NCI-H187 (cell line): ENCODE measurements at regions not wholly inside any gene's neighbourhood (a gene's known extent, or its start where the extent isn't known, plus 50 kb on each side); places are given as distances from the start of the nearest gene placed in this dataset.
A peak's percentile ranks its signal among the peaks of the same experiment; 100 is the strongest.
"Not testable (repeated sequence)": the region's sequence is repeated elsewhere in the genome, so short reads cannot be mapped to it uniquely, and the experiment has no call there.

Source experiments
- DNase-seq, 2 experiments: peaks; one replicate each; lab custom pipeline; 2025; lab: John Stamatoyannopoulos, UW

DNA sequence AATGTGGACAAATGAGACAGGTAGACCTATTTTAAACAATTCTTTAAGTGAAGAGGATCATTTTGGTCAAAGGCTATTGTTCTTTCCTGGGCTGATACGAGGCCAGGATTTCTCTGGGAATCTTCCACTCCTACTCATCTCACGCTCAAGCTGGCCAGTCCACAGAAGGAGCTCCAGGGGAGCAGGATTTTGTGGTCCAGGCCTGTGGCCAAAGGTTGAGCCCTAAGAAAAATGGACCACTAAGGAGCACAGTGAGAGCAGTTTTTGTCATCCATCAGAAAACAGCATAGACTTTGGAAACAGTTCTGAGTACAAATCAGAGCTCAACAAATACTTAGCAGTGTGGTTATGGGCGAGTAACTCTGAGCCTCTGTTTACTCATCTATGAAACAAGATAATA lies 260.2 kb upstream of the RUNX1 start:
- DNase-seq: no peak

DNA sequence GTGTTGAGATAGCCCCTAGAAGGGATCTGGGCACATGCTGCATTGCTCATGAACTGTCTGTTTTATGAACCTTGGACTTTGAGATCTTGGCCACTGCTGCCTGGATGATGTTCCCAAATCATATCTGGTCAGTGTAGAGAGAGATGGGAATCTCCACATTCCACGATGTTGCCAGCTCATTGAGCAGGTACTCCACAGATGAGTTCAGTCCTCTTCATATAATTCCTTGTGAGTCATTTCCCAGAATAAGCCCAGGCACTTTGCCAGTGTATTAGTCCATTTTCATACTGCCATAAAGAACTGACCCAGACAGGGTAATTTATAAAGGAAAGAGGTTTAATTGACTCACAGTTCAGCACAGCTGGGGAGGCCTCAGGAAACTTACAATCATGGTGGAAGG lies 254.0 kb upstream of the RUNX1 start:
- no peak for DNase-seq

DNA sequence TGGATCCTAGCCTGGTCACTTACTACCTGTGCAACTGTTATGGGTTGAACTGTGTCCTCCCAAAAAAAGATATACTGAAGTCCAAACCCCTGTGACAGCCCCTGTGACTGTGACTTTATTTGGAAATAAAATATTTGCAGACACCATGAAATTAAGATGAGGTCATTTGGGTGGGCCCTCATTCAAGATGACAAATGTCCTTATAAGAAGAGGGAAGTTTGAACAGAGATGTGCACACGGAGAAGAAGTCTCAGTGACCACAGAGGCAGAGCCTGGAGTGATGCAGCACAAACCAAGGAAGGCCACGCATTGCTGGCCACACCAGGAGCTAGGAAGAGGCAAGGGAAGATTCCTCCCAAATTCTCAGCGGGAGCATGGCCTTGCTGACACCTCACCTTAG lies 249.7 kb upstream of the RUNX1 start:
- no peak for DNase-seq

DNA sequence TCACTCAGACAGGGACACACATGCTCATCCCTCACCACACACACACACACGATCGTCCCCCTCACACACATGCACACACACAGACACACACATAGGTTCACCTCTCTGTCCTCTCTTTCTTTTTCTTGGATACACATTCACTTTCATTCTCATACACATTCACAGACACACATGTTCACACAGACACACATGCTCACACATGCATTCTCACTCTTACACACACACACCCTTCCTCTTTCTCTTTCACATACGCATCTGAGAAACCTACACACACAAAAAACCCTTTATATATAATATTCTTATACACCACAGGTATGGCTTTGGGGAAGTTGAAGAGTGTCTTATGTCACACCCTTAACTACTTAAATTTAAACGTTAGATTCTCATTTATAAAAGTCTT lies 248.6 kb upstream of the RUNX1 start:
- no peak for DNase-seq

DNA sequence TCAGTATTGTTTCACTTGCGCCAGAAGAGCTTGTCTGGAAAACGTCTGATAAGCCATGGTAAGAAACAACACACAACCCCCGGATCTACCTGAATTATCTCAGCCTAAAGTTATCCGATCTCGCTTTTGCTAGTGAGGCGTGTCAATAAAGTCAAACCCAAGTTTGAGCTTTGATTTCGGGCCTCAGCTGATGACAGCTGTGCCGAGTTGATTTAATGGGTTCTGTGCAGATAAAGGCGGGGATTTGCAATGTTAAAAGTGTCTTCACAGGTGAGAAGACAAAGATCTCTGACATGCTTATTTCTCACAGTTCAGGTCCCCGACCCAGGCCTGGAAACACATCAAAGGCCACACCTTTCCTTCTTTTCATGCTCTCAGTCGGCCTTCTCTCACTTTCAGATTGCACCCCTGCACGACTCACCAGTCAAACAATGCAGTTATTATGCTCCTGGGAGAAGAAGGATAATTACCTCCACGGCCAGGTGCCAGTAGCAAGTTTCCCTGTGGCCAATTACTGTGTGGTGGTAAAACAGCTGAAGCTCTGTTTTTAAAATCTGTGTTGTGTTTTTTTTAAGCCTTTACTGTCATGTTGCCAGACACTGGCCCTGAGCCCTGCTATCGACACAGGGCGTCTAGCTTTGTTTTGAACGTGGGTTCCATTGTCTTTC lies 245.3 kb upstream of the RUNX1 start:
- peak; percentile 65 to 79 for DNase-seq

DNA sequence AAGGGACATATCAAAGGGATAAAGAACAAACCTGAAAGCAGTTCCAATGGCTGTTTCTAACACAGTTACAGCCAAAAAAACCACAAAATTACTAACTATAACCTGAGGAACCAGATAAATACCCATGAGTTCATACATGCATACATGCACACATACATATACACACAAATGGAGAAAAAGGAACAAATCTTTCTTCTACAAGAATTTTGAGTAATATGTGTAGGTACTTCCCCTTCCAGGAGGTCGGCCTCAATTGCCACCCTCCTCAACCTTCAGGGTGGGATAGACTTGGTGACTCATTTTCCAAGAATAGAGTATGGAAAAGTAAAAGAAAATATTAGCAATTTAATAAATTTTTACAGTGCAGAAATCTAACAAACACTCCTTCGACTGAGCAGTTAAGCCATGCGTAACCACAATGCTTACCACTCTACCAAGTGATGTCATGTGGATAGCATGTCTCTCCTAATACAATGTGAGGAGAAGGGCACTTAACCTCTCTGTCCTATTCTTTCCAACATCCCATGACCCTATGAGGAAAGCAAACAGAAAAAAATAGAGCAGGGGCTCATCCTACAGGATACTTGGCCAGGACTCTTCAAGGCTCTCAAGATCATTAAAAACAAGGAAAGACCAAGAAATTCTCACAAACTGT lies 243.0 kb upstream of the RUNX1 start:
- peak; percentile 58 to 67 for DNase-seq

DNA sequence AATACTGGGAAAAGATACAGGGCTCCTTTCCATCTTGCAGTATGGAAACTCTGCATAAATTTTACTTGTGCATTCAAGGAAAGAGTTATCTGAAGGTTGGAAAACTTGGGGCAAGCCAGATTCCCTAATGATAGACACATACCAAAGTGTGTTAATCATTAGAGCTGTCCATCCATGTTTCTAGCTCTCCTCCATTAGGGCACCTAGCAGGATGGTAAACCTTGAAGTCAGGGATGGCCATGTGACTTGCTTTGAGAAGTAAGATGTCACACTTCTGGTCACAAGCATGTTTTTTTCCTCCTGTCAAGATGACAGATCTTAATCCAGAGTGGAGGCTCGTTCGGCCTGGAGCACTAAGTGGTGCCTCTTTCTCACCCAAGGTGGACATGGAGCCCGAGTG lies 241.9 kb upstream of the RUNX1 start:
- DNase-seq: no peak

DNA sequence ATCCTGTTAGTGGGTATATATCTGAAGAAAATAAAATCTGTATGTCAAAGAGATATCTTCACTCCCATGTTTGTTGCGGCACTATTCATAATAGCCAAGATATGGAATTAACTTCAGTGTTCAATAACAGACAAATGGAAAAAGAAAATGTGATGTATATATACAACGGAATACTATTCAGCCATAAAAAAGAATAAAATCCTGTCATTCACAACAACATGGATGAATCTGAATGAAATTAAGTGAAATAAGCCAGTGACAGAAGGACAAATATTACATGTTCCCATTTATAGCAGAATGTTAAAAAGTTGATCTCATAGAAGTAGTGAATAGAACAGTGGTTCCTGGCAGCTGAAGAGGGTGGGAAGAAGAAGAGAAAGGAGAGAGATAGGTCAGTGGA lies 239.1 kb upstream of the RUNX1 start:
- DNase-seq: no peak

DNA sequence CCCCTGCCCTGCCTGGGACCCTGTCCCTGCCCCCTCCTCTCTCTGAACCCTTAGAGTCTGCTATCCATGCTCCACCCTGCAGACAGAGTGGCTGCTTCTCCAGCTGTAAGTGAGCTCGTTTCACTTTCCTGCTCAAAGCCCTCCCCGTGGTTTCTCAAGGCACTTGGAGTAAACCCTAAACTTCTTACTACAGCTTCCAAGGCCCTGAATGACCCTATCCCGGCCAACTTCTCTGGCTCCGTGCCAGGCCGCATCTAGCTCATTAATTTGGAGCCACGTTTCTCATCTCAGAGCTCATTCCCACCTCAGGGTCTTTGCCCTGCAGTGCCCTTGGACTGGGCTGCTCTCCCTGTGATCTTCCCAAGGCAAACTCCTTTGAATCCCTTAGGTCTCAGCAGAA lies 235.1 kb upstream of the RUNX1 start:
- no peak for DNase-seq

DNA sequence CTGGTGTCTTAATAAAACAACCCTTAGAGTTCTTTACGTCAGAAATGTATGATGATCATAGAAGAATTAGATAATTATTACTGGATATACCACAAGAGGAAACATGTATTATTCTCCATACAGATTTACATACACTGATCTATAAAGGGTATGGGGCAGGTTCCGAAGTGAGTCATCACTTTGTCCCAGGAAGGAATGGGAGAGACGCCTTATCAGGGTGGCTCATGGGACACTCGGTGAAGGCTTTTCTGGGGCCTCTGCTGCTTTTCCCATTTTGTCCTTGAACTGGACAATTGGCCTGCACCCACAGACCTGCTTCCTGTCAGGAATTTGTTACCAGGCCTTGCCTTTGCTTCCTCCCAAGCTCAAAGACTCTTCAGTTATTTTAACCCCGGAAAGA lies 233.8 kb upstream of the RUNX1 start:
- DNase-seq: no peak

DNA sequence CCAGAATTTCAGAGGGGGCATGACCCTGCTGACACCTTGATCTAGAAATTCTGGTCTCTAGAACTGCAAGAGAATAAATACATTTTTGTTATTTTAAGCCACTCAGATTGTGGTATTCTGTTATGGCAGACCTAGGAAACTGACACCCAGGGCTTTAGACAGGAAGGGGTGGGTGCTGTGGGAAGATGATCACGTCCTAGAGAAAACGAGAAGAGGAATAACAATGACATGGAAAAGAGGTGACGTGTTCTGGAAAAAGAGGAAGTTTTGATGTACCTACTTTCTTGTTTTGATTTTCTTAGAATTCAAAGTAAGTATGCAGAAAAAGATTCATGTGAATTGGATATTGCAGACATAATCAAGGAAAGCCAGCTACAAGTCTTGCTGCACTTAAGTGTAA lies 232.9 kb upstream of the RUNX1 start:
- no peak for DNase-seq

DNA sequence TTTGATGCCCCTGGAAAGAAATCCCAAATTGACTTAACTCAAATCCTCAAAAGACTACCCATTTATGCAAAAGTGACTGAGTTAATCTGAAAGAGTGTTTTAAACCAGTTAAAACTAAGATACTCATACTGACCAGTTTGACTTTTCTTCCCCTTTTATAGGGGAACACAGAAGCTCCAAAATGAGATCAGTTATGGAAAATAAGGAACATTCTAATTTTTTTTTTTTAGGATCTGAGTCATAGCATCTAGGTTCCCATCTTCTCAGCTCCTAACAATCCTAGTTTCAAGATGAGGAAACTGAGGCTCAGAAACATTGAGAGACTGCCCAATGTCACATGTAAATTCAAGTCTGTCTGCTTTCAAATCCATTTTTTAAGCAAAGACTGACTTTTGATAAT lies 231.1 kb upstream of the RUNX1 start:
- DNase-seq: no peak

DNA sequence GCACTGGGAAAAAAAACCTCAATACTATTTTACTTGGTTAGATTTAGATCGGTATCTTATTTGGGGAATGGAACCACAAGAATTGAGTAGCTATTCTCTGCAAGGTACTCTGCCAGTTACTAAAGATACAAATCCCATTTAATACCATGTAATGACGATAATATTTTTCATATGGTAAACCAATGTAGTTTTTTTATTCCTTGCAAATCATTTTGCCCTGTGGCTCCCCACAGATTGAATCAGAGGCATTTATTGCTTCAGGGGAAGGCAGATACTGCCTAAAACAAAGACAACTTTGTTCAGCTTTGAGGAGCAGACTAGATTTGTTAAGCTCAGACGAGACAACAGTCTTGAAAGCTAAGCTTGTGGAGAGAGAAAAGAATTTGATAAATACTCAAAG lies 226.7 kb upstream of the RUNX1 start:
- DNase-seq: no peak

DNA sequence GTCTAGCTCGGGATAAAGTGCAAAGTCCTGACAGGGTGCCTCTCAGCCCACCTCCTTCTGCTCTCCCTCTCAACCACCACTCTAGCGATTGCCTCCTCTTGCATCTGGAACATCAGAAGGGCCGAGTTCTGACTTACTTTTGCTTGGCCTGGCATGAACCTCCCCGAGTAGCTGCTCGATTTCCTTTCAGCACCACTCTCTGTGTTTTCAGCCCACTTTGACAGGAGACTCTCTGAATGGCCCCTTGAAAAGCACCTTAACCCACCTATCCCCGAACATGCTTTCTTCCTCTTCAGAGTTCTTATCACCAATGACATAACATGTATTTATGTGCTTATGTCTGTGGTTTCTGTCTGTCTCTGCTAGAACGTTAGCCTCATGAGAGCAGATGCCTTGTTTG lies 225.8 kb upstream of the RUNX1 start:
- no peak for DNase-seq

DNA sequence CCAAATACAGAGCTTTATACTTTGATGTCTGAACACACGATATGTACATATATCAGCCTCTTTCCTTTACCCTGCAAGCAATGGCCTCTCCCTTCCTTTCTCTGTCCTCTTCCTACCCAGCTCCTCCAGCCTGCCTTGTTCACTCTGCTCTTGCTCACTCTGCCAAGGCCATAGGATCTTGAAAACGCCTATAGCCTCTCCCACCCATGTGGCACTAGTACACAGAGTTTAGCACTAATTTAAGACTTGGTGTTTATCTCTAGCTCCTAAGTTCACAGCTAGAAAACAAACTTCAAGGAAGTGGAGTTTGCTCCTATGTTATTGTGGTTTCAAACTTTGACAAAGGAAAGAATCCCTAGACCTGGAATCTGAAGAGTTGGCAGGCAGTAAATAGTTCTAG lies 225.0 kb upstream of the RUNX1 start:
- no peak for DNase-seq

DNA sequence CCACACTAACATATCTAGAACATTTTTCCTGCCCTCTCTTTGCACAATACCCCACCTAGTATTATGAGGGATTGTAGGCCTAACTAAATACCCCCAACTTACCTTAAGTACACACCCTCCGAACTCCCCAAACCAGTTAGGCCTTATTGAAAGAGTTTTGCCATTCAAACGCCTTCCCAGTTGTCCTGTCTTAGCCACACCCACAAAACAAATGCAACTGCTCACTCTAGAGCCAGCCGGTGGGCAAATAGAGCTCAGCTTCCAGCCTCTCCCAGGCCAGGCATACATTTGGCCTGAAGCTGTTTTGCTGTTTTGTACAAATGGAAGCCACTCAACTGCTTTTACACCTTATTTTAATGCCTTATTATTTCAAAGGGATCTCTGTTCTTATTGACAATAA lies 224.2 kb upstream of the RUNX1 start:
- DNase-seq: no peak

DNA sequence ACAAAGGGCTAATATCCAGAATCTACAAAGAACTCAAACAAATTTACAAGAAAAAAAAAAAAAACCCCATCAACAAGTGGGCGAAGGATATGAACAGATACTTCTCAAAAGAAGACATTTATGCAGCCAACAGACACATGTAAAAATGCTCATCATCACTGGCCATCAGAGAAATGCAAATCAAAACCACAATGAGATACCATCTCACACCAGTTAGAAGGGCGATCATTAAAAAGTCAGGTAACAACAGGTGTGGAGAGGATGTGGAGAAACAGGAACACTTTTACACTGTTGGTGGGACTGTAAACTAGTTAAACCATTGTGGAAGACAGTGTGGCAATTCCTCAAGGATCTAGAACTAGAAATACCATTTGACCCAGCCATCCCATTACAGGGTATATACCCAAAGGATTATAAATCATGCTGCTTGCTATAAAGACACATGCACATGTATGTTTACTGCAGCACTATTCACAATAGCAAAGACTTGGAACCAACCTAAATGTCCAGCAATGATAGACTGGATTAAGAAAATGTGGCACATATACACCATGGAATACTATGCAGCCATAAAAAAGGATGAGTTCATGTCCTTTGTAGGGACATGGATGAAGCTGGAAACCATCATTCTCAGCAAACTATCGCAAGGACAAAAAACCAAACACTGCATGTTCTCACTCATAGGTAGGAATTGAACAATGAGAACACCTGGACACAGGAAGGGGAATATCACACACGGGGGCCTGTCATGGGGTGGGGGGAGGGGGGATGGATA lies 222.4 kb upstream of the RUNX1 start:
- DNase-seq: not testable (repeated sequence)

DNA sequence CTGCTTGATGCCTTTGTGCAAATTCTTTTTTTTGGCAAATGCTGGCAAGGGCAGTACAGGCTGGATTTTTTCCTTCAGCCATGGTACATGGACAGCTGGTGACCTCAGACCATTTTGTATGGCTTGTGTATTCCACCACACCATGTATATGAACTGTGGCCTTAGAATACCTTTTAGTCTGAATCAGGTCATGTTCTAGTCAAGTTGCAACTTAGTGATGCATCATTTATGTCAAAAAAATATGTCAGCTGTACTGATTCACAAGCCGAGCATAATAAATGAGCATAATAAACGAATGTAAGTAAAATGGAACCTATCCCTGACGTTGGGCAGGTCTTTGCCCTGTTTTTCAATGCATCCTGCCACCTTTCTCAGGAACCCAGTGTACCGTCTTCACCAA lies 219.7 kb upstream of the RUNX1 start:
- DNase-seq: no peak

DNA sequence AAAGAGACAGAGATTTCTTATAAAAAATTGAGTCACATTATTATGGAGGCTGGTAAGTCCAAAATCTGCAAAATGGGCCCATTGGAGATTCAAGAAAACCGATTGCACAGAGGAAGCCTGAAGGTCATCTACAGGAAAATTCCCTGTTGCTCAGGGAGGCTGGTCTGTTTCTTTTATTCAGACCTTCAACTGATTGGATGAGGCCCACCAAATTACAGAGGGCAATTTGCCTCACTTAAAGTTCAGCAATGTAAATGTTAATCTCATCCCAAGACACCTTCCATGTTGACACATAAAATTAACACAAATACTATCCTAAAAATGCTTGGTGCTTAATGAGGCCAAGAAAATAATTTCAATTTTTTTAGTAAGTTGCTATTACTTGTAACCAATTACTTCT lies 219.2 kb upstream of the RUNX1 start:
- no peak for DNase-seq

DNA sequence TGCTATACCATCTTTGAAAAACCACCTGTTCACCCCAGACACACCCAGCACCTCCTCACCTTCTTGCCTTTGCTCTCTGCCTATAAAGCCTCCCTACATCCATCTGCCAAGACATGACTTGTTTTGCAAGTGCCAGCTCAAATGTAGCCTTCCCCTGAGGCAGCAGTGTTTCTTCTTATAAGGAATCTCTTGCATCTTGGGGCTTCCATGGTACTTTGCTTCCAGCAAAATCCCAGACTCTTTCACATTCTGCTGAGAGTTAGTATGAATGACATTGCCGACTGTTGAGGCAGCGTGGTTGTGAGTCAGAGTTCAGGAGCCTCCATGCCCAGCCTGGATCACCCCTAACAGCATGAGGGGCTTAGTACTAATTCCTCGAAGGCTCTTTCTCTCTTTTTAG lies 217.4 kb upstream of the RUNX1 start:
- DNase-seq: no peak

DNA sequence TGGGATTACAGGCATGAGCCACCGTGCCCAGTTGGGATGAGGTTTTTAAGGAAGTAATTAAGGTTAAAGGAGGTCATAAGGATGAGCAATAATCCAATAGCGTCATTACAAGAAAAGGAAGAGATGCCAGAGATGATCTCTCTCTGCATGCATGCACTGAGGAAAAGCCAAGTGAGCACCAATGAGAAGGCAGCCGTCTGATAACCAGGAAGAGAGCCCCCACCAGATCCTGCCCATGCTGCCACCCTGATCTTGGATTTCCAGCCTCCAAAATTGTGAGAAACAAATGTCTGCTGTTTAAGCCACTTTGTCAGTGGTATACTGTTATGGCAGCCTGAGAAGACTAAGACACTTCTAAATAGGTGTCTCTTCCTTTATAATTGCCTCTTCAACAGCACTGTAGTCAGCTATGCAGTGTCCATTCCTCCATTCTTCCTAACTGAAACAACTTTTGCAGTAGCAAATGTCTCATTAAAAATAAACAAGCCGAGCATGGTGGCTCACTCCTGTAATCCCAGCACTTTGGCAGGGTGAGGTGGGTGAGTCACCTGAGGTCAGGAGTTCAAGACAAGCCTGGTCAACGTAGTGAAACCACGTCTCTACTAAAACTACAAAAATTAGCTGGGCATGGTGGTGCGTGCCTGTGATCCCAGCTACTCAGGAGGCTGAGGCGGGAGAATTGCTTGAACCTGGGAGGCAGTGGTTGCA lies 216.2 kb upstream of the RUNX1 start:
- no peak for DNase-seq

DNA sequence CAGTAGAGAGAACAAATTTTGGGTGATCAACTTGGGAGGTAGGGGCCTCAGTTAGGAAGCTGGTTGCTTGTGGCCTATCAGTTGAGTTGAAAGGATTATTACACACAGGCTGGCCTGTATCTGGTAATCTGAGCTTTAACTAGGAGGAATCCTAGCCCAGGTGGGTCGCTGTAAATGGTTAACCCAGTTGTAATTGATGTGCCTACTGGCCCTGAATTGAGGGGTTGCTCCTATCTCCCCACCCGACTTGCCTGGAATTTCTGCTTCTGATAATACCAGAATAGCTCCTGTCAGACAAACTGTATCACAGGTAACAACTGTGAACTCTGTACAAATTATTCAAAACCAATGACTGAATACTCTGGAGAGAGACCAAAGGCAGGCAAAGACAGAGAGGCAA lies 210.4 kb upstream of the RUNX1 start:
- peak in 1 of 2 experiments; percentile 12 for DNase-seq

DNA sequence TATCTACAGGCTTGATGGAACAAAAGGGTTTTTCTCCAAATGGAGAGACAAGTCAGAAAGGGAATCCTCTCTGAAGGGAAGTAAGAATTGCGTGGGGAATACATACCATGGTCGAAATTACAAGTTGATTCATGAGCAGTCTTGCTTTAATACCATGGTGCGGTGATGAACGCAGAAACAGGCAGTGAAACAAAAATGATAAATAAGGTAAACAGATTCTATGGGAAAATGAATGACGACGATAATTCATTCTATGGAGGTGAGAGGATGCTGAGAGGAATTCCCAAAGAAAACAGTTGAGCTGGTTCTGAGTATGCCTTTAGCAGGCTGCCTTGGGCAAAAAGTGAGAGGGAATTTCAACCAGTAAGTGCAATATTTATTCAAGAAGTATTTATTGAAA lies 209.4 kb upstream of the RUNX1 start:
- no peak for DNase-seq
